ENCODE measurements at regions not wholly inside any gene's neighbourhood (a gene's known extent, or its start where the extent isn't known, plus 50 kb on each side); places are given as distances from the start of the nearest gene placed in this dataset.

DNA sequence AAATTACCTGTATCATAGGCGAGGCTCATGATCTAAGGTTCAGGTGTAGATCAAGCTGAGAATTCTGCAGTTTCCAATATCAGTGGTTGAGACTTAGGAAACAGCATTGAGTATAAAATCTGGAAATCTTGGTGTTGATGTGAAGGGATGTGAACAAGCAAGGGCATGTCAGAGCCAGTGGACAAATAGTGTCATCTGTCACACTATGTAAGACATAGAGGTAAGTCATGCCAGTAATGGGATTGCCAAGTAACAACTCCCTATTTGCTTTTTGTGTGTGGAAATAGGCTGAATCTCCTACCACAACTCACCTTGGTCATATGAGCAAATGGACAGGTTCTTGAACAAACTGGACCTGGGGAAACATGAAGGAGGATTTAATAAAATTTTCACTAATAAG is 334.5 kb upstream of the EMCN start:
- DNase-seq (ENCODE audit: insufficient read length, low spot score) (no peak), FAIRE-seq (no peak)

DNA sequence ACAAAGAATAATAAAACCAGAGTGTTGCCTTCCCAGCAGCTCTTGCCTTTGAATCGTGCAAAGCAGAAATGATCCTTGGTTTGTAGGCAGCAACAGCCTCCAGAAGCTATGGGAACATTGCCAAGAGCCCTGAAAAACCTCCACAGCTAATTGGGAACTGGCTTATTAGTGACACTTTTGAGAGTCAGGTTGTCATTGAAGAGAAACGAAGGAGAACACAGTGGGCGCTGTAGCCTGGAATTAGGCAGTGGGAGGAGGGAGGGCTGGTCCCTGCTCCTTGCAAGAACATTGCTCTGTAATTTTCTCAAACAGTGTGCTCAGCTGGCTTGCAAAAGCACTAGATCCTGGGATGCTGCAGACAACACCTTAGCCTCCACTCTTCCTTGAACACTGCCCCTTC is 331.5 kb upstream of the EMCN start:
- no peak for FAIRE-seq

DNA sequence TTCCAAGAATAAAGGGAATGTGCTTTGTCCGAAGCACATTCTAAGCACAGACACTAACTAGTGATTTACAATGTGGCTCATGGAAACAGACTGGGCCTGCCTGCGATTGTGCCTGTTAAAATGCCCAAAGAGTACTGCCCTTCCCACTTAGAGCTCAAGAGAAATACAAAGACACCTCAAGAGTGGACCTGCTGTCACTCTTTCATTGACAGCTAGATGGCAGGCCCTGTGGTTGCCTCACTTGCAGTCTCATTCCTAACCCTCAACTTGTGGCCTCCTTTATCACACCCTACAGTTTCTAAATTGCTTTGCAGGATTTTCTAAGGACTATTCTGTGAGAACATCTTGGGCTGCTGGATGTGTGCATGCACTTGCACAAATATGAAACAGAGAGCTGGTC is 331.0 kb upstream of the EMCN start:
- FAIRE-seq, result no peak
- no peak for DNase-seq (ENCODE audit: insufficient read length, low spot score)

More for the DNA sequence above, 331.5 kb upstream of the EMCN start:
- no peak for DNase-seq (ENCODE audit: insufficient read length, low spot score)

DNA sequence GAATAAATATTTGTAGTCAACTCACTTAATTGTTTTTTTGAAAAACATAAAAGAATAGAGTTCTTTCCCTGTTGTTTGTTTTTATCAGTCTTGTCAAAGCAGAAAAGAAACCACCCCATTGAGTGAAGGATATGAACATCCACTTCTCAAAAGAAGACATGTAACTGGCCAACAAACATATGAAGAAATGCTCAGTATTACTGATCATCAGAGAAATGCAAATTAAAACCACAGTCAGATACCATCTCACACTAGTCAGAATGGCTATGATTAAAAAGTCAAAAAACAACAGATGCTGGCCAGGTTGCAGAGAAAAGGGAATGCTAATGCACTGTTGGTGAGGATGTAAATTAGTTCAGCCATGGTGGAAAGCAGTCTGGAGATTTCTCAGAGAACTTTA is 326.1 kb upstream of the EMCN start:
- no peak for FAIRE-seq
- no peak for DNase-seq (ENCODE audit: insufficient read length, low spot score)

DNA sequence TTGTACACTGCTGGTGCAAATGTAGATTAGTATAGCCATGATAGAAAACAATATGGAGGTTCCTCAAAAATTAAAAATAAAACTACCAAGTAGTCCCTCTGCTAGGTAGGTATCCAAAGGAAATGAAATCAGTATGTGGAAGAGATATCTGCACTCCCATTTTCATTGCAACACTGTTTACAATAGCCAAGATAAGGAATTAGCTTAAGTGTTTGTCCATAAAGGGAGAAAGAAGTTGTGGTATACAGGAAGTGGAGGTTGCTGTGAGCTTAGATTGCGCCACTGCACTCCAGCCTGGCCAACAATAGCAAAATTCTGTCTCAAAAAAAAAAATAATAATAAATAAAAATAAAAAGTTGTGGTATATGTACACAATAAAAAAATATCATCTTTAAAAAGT is 325.0 kb upstream of the EMCN start:
- FAIRE-seq (no peak), DNase-seq (ENCODE audit: insufficient read length, low spot score) (no peak)

DNA sequence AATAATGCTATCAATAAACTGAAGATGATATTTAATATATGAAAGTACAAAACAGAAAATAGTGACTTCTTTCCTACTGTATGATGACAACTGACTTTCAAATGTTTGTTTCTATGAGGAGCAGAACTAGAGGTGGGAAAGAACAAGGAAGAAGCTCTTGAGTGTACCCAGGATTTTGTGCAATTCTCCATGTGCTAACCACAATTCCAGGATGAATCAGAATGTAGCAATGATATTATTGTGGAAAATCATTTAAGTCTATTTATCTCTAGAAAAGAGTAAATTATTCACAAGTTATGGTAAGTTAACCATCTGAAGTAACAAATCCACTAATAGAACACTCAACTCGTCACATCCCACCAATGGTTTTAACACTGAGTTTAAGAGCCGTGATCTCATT is 324.1 kb upstream of the EMCN start:
- no peak for FAIRE-seq

DNA sequence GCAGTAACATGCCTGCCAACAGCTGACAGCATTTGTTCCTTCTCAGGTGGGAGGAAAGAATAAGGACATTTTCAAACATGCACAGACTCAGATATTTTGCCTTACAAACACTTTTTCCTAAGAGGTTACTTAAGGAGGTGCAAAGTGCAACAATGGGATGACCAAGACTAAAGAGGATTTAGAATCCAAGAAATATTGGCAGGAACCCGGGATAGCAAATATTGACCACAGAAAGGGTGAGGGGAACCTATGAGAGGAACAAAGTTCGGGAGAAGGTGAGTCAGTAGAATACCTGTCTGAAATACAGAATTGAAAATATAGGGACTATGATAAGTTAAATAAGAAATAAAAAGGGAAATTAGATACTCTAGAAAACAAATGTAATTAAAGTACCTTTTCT is 321.9 kb upstream of the EMCN start:
- DNase-seq (ENCODE audit: insufficient read length, low spot score) (no peak), FAIRE-seq (no peak)

More for the DNA sequence above, 324.1 kb upstream of the EMCN start:
- no peak for DNase-seq (ENCODE audit: insufficient read length, low spot score)

DNA sequence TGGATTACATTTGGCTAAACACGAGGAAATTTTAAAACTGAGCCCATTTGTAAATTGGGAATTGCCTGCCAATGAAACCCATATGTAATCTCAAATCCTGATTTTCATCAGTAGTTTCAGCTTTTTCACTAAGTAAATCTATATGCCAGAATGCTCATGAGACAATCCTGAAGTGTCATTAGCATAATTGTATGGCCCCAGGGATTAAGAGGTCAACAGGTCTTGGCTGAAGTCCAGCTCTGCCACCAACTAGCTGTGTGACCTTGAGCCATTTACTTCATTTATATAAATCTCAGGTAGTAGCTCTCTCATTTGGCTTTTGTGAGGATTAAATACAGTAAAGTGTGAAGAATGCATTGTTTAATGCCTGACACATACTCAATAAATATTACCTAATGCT is 320.5 kb upstream of the EMCN start:
- DNase-seq (ENCODE audit: insufficient read length, low spot score), result no peak
- FAIRE-seq, result no peak

DNA sequence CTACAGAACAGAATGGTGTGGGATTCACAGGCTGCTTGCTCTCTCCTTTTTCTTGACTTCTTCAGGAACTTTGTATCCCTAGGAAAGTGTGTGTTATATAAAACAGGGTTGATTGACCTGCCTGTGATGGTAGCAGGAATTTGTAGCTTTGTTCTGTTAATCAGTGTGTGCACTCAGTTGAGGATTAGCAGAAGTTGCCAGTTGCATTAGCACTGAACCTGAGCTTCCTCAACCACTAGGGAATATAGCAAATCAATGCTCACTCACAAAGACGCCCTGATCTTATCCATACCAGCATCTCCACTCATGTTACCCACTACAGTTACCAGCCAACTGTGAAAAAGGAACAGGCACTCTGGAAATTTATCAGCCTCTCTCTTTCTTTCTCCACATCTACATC is 319.1 kb upstream of the EMCN start:
- DNase-seq (ENCODE audit: insufficient read length, low spot score) (no peak), FAIRE-seq (no peak)

DNA sequence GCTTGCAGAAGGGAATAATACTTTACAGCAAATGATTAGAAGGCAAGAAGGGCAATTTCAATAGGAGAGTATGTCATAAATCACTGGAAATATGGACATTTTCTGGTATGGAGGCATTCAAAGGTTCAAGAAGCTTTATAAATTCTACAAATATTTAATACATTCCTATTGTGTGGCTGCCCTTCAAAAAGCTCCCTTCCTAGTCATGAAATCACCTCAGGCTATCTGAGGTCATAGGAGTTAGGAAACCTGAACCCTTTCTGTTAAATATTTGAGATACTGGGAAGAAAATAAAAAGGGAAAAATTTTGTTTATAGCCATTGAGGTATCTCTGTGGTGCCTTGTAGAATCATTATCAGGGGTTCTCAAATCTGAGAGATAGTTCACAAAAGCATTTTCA is 316.8 kb upstream of the EMCN start:
- FAIRE-seq, result no peak
- DNase-seq (ENCODE audit: insufficient read length, low spot score), result no peak

DNA sequence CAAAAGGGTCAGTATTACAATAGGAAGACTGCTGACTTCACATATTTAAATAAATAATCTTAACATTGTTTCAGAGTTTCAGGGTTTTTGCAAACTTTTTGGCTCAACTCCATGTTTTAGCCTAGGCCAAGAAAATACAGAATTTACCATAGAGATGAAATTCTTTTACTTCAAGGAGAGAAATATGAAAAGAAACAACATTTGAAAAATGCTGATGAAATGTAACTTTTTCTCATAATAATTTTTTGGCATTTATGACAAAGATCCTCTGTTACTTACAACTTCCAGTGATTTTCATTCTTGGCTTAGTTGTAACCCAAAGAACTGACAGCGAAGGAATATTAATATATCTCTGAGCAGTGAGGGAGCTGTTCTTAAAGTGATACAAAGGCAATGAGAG is 316.1 kb upstream of the EMCN start:
- no peak for DNase-seq (ENCODE audit: insufficient read length, low spot score)
- FAIRE-seq, result no peak

DNA sequence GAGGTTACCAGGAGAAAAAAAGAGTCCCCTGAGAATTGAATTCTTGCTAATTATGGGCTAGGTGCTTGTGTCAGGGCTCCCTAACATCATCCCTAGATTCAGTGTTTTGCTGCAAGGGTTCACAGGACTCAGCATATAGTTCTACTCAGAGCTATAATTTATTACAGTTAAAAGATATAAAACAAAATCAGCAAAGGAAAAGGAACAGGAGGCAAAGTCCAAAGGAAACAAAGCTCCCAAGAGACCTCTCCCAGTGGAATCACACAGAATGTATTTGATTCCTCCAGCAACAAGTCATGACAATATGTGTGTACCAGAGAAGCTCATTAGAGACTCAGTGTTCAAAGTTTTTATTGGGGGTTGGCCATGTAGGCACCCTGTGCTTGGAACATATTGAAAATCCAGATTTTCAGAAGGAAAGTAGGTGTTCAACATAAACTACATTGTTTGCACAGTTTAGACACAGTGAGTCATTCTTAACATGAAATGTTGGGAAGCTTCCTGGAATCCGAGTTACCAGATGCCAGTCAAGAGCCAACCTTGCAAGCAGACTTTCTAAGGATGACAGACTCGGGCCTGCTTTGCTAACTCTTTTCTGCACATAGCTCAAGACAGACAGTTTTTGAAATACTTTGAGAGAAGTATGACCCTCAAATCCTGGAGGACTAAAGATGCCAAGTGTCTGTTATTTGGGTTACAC is 311.3 kb upstream of the EMCN start:
- DNase-seq (ENCODE audit: insufficient read length, low spot score) (no peak), FAIRE-seq (no peak)

DNA sequence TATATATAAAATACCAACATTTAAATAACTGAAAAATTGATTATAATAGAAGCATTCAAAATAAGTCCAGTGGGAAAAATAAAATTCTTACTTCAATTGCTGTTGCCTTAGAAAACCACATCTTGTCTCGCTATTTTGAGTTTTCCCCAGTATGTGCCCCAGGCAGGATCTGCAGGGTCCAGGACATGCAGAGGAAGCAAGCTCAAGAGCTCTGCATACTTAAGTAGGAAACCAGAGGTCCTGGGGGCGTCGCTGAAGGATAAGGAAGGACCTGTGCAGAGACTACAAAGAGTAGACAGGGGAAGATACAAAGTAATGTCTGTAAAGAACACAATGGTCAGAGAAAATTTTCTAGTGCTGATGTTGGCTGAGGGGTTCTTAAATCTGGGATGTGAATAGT is 310.5 kb upstream of the EMCN start:
- no peak for FAIRE-seq
- no peak for DNase-seq (ENCODE audit: insufficient read length, low spot score)

DNA sequence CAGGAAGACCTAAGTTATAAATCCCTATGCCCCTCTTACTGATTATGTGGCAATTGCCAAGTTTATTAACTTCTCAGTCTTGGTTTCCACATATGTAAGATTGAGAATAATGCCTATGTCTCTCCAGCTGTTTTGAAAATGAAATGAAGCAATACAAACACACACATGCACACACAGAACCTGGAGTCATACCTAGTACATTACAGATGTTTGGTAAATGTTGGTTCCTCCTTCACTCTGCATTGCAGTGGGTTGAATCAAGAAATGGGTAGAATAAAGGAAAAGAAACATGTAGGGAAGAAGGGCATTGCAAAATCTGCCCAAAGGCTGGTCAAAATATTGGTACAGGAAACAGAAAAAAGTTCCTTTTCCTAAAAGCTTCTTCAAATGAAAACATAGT is 309.9 kb upstream of the EMCN start:
- DNase-seq (ENCODE audit: insufficient read length, low spot score), result no peak
- FAIRE-seq, result no peak

DNA sequence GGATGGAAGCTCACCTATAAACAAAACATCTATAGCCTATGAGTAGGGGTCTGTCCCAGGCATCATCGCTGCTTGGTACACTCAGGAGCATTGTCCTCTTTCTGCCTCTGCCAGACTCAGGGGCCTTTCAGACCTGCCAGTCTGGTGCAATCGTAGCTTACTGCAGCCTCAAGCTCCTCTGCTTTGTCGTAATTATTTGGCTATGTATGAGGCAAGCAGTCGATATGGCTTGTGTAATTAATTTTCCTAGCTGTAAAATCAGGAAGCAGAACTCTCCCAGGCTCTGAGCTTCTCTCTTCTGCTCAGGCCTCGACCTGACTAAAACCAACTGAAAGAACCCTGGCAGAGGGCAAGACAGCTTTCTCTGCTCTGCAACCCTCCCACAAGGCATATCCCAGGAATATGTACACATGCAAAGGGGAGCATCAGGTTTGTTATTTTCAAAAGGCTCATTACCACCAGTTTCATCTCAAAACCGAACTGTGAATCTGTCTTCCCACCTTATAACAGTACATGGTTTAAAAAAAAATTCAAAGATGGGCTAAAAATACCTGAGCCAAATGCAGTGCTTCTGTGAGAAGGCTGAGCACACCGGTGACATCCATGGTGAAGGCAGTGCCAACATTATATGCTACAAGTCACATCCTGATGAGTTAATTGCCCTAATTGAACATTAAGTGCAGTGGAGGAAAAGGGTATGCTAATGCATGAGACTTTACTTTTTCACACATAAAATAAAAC is 309.2 kb upstream of the EMCN start:
- DNase-seq (ENCODE audit: insufficient read length, low spot score), result no peak
- no peak for FAIRE-seq

DNA sequence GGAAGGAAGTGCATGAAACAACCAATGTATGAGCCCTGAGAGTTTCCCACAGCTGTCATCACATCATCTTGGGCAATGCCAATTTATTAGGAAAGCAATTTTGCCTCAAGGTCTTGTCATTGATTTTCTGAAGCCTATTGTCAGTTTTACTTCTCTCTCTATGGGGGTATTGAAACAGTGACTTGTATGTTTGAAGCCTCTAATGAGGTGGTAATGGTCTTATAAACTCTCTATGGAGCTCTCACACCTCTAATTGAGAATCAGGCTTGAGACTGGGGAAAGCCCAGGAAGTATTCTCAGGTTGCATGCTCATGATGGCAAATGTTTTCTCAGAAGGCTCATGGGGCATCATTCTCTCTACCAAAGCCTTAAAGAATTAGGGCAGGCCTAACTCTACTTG is 308.2 kb upstream of the EMCN start:
- DNase-seq (ENCODE audit: insufficient read length, low spot score) (no peak), FAIRE-seq (no peak)

DNA sequence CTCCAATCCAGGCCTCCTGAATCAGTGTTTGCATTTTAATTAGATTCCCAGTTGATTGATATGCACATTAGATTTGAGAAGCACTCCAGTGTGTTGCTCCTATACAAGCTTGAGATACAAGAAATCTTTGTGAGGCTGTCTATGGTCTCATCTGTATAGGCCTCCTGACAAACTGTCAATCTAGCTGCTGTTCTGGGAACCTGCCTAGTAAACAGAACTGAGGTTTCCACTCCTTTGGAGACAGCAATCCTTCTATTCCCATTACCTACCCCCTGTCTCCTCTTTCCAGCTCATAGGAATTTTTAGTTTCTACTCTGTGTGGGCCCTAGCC is 306.1 kb upstream of the EMCN start:
- FAIRE-seq (no peak), DNase-seq (ENCODE audit: insufficient read length, low spot score) (no peak)

DNA sequence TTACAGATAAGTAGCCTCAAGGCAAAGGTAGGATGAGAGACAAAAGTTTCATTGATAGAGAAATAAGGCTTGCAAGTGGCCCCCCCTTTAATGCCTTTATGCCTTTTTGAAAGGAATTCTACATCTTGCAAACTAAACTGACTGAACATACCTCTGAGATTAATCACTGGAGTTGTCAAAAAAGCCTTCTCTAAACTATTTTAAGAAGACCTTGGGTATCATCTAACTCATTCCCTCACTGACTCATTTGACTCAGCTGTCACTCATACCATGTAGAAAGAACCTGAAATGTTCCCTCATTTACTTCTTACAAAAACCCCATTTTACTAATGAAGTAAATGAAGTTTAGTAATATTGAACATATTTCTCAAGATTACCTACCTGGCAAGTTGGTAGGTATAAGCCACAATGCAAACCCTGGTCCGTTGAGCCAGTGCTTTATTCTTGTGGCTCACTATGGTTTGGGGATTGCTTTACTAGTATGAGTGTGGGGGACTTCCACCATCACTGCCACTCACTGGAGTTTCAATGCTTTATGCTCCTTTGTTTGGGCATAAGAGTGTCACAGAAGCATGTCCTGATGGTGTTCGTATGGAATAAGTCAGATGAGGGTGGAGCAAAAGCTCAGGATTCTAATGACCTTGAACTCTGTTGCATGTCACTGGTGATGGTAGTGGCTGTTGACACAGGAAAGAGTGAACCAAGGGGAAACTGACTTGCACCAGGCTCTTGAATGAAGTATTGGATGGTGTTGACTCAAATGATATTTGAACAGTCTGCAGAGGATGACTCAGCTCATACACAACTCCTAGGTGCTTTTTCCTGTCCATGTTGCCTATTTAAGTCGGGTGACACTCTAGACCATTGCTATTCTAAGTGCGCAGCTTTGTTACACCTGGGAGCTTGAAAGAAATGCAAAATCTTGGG is 305.5 kb upstream of the EMCN start:
- DNase-seq (ENCODE audit: insufficient read length, low spot score), result no peak
- no peak for FAIRE-seq

DNA sequence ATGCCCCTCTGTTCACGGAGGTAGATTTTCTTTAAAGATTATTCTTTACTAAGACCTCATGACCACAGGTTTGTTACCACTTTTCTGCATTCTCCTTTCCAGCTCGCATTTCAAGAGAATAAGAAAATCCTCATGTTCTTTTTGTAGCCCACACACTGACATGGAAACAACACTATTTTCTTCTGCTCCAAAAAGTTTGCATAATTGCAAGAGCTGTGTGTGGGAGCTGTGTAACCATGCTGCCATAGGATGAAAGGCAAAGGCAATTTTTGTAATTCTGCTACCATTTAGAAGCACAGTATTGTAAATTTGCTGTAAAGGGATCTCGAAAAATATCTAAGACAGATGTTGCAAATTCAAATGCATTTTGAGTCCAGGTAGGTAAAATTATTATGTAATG is 302.4 kb upstream of the EMCN start:
- DNase-seq (ENCODE audit: insufficient read length, low spot score) (no peak), FAIRE-seq (no peak)

DNA sequence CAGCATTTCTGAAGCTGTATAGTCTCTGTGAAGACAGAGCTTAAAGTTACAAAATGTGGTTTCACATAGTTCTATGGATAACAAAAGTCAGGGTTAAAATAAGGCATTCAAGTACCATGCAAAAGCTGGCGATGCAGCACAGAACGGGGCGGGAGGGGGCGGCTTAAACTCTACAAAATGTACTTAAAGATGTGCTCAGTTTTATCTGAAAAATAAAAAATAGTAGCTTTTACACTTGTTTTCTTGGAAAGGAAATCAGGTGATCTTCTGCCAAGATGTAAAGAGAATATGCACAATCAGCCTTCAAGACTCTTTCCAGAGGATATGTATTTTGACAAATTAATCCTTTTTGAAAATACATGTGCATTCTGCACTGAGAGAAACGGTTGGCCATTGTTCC is 301.7 kb upstream of the EMCN start:
- DNase-seq (ENCODE audit: insufficient read length, low spot score) (no peak), FAIRE-seq (no peak)

DNA sequence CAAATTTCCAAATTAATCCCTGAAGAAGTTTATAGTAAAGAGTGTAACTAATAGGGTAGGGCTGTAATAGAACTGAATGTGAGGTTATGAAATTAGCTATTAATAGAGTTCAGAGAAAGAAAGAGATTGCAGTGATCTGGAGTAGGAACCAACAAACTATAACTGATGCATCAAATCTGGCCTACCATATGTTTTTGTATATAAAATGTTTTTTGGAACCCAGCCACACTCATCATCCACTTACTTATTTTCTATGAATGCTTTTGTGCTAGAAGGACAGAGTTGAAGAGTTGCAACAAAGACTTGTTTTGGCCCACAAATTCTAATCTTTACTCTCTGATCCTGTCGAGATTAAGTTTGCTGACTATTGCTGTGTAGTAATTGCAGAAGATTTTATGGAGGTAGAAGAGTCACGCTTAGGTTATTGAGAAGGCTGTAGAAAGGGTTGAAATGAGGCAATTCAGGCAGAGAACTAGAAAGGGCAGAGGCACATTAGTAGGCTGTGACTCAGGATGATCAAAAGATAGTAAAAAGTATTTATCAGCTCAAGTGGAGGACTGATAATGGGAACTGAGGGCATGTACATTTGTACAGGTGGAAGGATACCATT is 298.7 kb upstream of the EMCN start:
- DNase-seq (ENCODE audit: insufficient read length, low spot score) (no peak), FAIRE-seq (no peak)

Data from HTR-8/SVneo (cell line).